Liver (tissue), 8 donors: ENCODE measurements at regions not wholly inside any gene's neighbourhood (a gene's known extent, or its start where the extent isn't known, plus 50 kb on each side); places are given as distances from the start of the nearest gene placed in this dataset.

Source experiments
- DNase-seq: peaks from one replicate; pipeline ENCODE4 v3.0.0-alpha.2; 2017; ENCODE audit warnings: low spot score
- H3K27ac ChIP-seq, 2 donors: one replicate each; pipeline ENCODE4 v1.7.0; 2013; ENCODE audit warnings: inconsistent platforms in 2 of 2, low read length in 2 of 2, control low read depth in 1 of 2, low read depth in 1 of 2, mild to moderate bottlenecking in 1 of 2
- H3K27me3 ChIP-seq, 4 donors: one replicate each; pipeline versions ENCODE4 v1.6.1 to v1.7.0; 2013; ENCODE audit warnings: low read length in 3 of 4, inconsistent platforms in 1 of 4, mild to moderate bottlenecking in 1 of 4, moderate library complexity in 1 of 4; ENCODE audit not compliant: control insufficient read depth in 4 of 4, insufficient read depth in 4 of 4
- H3K36me3 ChIP-seq, 4 donors: one replicate each; pipeline versions ENCODE4 v1.6.1 to v1.7.0; 2013; ENCODE audit warnings: low read length in 3 of 4, mild to moderate bottlenecking in 3 of 4, low read depth in 1 of 4, moderate library complexity in 1 of 4; ENCODE audit not compliant: control insufficient read depth in 4 of 4, insufficient read depth in 3 of 4
- H3K4me1 ChIP-seq, 4 donors: one replicate each; pipeline versions ENCODE4 v1.6.1 to v1.7.0; 2013; ENCODE audit warnings: low read length in 3 of 4, mild to moderate bottlenecking in 3 of 4, moderate library complexity in 1 of 4; ENCODE audit not compliant: control insufficient read depth in 4 of 4, insufficient read depth in 4 of 4
- H3K4me3 ChIP-seq, 3 donors: one replicate each; pipeline versions ENCODE4 v1.6.1 to v1.7.0; 2013; ENCODE audit warnings: low read length in 3 of 3, control low read depth in 1 of 3, low read depth in 1 of 3, mild to moderate bottlenecking in 1 of 3
- H3K9ac ChIP-seq, 2 donors: one replicate each; pipeline ENCODE4 v1.7.0; 2013; ENCODE audit warnings: low read length in 2 of 2, mild to moderate bottlenecking in 2 of 2, moderate library complexity in 2 of 2, control low read depth in 1 of 2, low read depth in 1 of 2
- H3K9me3 ChIP-seq, 4 donors: one replicate each; pipeline versions ENCODE4 v1.6.1 to v1.7.0; 2013; ENCODE audit warnings: low read length in 3 of 4; ENCODE audit not compliant: control insufficient read depth in 4 of 4
- ATF3 ChIP-seq: IDR thresholded peaks from 2 replicates; pipeline ENCODE4 v1.6.1; 2016; ENCODE audit warnings: antibody characterized with exemption
- CTCF ChIP-seq: fragments of 150-350 bp; IDR thresholded peaks from 2 replicates; pipeline ENCODE4 v1.5.1; 2017; ENCODE audit warnings: improper control_type of control experiment, low read depth, low read length; ENCODE audit not compliant: missing input control
- EGR1 ChIP-seq, 2 donors: IDR thresholded peaks; 2 replicates each; pipeline ENCODE4 v1.6.1; 2016 to 2018; ENCODE audit warnings: antibody characterized with exemption in 2 of 2, low read depth in 2 of 2
- FOXA1 ChIP-seq: IDR thresholded peaks from 2 replicates; pipeline ENCODE4 v1.6.1; 2016; ENCODE audit warnings: antibody characterized with exemption
- FOXA2 ChIP-seq: IDR thresholded peaks from 2 replicates; pipeline ENCODE4 v1.6.1; 2016; ENCODE audit warnings: antibody characterized with exemption
- GABPA ChIP-seq, 2 donors: IDR thresholded peaks in 1 of 2; conservative IDR thresholded peaks in 1 of 2; 2 replicates each; pipeline ENCODE4 v1.6.1; 2016; ENCODE audit warnings: antibody characterized with exemption in 2 of 2, mild to moderate bottlenecking in 1 of 2, moderate library complexity in 1 of 2
- HNF4A ChIP-seq, 2 donors: conservative IDR thresholded peaks; 2 replicates each; pipeline ENCODE4 v1.6.1; 2016; ENCODE audit warnings: antibody characterized with exemption in 2 of 2, mild to moderate bottlenecking in 2 of 2
- HNF4G ChIP-seq: IDR thresholded peaks from 2 replicates; pipeline ENCODE4 v1.6.1; 2016; ENCODE audit warnings: antibody characterized with exemption
- JUND ChIP-seq, 2 donors: IDR thresholded peaks; 2 replicates each; pipeline ENCODE4 v1.6.1; 2016; ENCODE audit warnings: antibody characterized with exemption in 2 of 2
- NR2F2 ChIP-seq: IDR thresholded peaks from 2 replicates; pipeline ENCODE4 v1.6.1; 2016; ENCODE audit warnings: antibody characterized with exemption
- RAD21 ChIP-seq, 2 donors: IDR thresholded peaks; 2 replicates each; pipeline ENCODE4 v1.6.1; 2016; ENCODE audit warnings: antibody characterized with exemption in 2 of 2, mild to moderate bottlenecking in 2 of 2
- RXRA ChIP-seq, 2 donors: IDR thresholded peaks; 2 replicates each; pipeline ENCODE4 v1.6.1; 2017 to 2018; ENCODE audit warnings: antibody characterized with exemption in 2 of 2, mild to moderate bottlenecking in 1 of 2
- SP1 ChIP-seq: IDR thresholded peaks from 2 replicates; pipeline ENCODE4 v1.6.1; 2018; ENCODE audit warnings: antibody characterized with exemption, mild to moderate bottlenecking
- TAF1 ChIP-seq: conservative IDR thresholded peaks from 2 replicates; pipeline ENCODE4 v1.6.1; 2016; ENCODE audit warnings: antibody characterized with exemption, mild to moderate bottlenecking
- YY1 ChIP-seq: IDR thresholded peaks from 2 replicates; pipeline ENCODE4 v1.6.1; 2016; ENCODE audit warnings: antibody characterized with exemption, mild to moderate bottlenecking
- ZBTB33 ChIP-seq: IDR thresholded peaks from 2 replicates; pipeline ENCODE4 v1.6.1; 2016; ENCODE audit warnings: antibody characterized with exemption
- WGBS: extraction: QIAGEN DNeasy Blood & Tissue Kit; methylation state at CpG from one replicate; pipeline ENCODE4 v1.1.7; 2013; 5-methylcytosine and 5-hydroxymethylcytosine counted together
- TF ChIP-seq, protein P1 (sequence below): IDR thresholded peaks from 2 replicates; pipeline ENCODE4 v1.6.1; 2016; ENCODE audit warnings: antibody characterized with exemption, mild to moderate bottlenecking
- TF ChIP-seq, protein P2 (sequence below): IDR thresholded peaks from 2 replicates; pipeline ENCODE4 v1.6.1; 2016; ENCODE audit warnings: antibody characterized with exemption
- donor health status: healthy.
- donor health status: healthy.
- donor health status: healthy.
- donor health status: healthy.
- donor health status: healthy.

DNA sequence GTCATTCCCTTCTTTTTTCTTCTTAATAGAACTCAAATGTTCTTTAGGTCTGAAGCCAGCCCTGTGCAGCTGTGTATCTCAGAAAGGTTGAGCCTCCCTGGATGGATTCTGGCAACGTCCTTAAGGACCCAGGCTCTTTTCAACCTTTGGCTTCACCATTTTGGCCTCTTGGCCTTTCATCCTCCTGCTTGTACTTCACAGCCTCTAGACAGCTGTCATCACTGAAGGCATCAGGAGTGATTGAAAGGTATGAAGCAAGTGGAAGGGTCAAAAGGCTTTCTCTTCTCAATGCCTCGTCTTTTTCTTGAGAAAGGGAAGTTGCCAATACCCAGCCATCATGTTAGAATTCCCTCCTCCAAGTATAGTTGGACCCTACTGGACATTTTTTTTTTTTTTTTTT, 81.2 kb upstream of the RANBP3L start:
- H3K9me3 ChIP-seq, result no peaks in the 10 kb centered on the region
- no peak for DNase-seq
- WGBS, result 86% methylated on average over 2 of the region's 2 CpGs
- TF ChIP-seq ZBTB33, result no peak
- TF ChIP-seq, protein P1, sequence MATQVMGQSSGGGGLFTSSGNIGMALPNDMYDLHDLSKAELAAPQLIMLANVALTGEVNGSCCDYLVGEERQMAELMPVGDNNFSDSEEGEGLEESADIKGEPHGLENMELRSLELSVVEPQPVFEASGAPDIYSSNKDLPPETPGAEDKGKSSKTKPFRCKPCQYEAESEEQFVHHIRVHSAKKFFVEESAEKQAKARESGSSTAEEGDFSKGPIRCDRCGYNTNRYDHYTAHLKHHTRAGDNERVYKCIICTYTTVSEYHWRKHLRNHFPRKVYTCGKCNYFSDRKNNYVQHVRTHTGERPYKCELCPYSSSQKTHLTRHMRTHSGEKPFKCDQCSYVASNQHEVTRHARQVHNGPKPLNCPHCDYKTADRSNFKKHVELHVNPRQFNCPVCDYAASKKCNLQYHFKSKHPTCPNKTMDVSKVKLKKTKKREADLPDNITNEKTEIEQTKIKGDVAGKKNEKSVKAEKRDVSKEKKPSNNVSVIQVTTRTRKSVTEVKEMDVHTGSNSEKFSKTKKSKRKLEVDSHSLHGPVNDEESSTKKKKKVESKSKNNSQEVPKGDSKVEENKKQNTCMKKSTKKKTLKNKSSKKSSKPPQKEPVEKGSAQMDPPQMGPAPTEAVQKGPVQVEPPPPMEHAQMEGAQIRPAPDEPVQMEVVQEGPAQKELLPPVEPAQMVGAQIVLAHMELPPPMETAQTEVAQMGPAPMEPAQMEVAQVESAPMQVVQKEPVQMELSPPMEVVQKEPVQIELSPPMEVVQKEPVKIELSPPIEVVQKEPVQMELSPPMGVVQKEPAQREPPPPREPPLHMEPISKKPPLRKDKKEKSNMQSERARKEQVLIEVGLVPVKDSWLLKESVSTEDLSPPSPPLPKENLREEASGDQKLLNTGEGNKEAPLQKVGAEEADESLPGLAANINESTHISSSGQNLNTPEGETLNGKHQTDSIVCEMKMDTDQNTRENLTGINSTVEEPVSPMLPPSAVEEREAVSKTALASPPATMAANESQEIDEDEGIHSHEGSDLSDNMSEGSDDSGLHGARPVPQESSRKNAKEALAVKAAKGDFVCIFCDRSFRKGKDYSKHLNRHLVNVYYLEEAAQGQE, result no peak
- H3K4me1 ChIP-seq, result peaks cover 3 to 15% (median 11%) of the 10 kb centered on the region in 4 donors
- no peak overlapping the region for H3K9ac ChIP-seq
- H3K36me3 ChIP-seq, result no peaks in the 10 kb centered on the region
- H3K27me3 ChIP-seq, result no peaks in the 10 kb centered on the region
- H3K4me3 ChIP-seq, result no peak overlapping the region
- no peak overlapping the region for H3K27ac ChIP-seq

DNA sequence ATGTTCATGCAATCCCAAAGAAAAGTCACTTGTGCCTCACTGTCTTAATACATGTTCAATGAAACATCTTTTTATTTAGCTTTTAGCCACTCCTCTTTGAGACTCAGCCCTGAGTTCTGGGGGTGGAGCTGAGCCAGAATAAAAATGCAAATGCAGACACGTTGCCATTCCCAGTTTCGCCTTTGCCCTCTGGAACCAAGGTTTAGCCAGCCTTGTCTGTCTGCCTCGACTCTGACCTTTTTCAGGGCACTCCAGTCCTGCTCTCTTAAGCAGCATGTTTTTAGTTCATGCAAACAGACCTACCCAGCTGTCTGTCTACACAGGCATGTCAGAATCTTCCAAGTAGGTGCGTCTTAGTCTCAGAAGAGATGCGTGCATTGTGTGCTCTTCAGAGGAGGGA, 82.2 kb upstream of the RANBP3L start:
- 41% methylated on average over 5 of the region's 5 CpGs for WGBS
- DNase-seq, result no peak
- Histone ChIP-seq H3K36me3 (no peaks in the 10 kb centered on the region), H3K27ac (peak overlapping the region; percentile 15 to 52), H3K27me3 (no peaks in the 10 kb centered on the region), H3K4me3 (no peak overlapping the region), H3K9ac (peak overlapping the region in 1 of 2 donors; percentile 7), H3K4me1 (peaks cover 3 to 15% (median 11%) of the 10 kb centered on the region in 4 donors), H3K9me3 (no peaks in the 10 kb centered on the region)
- TF ChIP-seq ATF3 (peak; percentile 42), CTCF (no peak), EGR1 (IDR thresholded peaks at IDR 0.05; ENCODE audit: low read depth in 2 of 2) (peak in 1 of 2 donors; percentile 43), HNF4A (conservative IDR thresholded peaks at IDR 0.05) (peak; percentile 100), NR2F2 (peak; percentile 55), RAD21 (IDR thresholded peaks at IDR 0.05) (peak; percentile 56 to 67), YY1 (peak; percentile 68), TAF1 (no peak), ZBTB33 (peak; percentile 76), RXRA (IDR thresholded peaks at IDR 0.05) (peak; percentile 93 to 94), FOXA1 (peak; percentile 53), GABPA (IDR thresholded peaks at IDR 0.05 in 1 of 2, conservative IDR thresholded peaks at IDR 0.05 in 1 of 2) (no peak), HNF4G (peak; percentile 99), JUND (IDR thresholded peaks at IDR 0.05) (peak; percentile 68 to 86), FOXA2 (peak; percentile 74), SP1 (peak; percentile 96)
- TF ChIP-seq, protein P2, sequence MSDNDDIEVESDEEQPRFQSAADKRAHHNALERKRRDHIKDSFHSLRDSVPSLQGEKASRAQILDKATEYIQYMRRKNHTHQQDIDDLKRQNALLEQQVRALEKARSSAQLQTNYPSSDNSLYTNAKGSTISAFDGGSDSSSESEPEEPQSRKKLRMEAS, result peak; percentile 87
- TF ChIP-seq, protein P1, result peak; percentile 82
